ENCODE measurements at regions not wholly inside any gene's neighbourhood (a gene's known extent, or its start where the extent isn't known, plus 50 kb on each side); places are given as distances from the start of the nearest gene placed in this dataset.

DNA sequence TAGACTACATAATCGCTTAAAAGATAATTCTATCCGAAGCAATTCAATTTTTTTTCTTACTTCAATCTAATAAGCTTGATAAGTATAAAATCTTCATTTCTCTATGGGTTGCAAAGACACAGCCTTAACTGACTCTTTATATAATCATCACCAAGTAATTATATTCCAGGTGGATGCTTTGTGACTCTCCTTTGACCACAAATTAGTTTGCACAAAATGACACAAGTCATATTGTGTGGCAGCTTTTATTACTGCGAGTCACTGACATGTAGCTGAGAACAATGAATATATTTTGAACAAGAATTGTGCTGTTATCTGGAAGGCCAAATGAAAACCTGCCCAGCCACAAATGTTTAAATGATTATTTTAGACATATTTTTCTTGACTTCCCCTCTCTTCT is 1727.8 kb downstream of the ARAP2 start:
- ATAC-seq (ENCODE audit: low FRiP score) = no peak

DNA sequence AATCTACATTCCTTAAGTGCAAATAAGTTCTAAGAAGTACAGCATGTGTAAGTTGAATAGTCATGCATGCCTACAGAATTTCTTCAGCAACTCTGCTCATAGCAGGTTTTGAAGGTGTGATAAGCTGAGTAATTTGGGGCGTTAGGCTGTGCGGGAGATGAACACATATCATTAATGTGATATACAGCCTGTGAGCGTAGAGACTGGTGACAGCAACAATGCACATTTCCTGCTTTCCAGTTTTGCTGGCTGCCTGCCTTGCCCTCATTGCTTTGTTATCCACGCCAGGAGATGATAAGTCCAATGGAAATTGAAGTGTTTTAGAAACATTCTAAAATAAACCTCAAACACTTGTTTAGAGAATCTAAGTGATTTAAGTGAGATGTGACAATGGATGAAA is 1709.4 kb downstream of the ARAP2 start:
- no peak for ATAC-seq (ENCODE audit: low FRiP score)
- TF ChIP-seq, protein P1, sequence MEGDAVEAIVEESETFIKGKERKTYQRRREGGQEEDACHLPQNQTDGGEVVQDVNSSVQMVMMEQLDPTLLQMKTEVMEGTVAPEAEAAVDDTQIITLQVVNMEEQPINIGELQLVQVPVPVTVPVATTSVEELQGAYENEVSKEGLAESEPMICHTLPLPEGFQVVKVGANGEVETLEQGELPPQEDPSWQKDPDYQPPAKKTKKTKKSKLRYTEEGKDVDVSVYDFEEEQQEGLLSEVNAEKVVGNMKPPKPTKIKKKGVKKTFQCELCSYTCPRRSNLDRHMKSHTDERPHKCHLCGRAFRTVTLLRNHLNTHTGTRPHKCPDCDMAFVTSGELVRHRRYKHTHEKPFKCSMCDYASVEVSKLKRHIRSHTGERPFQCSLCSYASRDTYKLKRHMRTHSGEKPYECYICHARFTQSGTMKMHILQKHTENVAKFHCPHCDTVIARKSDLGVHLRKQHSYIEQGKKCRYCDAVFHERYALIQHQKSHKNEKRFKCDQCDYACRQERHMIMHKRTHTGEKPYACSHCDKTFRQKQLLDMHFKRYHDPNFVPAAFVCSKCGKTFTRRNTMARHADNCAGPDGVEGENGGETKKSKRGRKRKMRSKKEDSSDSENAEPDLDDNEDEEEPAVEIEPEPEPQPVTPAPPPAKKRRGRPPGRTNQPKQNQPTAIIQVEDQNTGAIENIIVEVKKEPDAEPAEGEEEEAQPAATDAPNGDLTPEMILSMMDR (IDR thresholded peaks at IDR 0.05) = no peak

More for the DNA sequence above, 1727.8 kb downstream of the ARAP2 start:
- DNase-seq (ENCODE audit: low spot score) = no peak
- TF ChIP-seq, protein P1 (IDR thresholded peaks at IDR 0.05) = no peak

DNA sequence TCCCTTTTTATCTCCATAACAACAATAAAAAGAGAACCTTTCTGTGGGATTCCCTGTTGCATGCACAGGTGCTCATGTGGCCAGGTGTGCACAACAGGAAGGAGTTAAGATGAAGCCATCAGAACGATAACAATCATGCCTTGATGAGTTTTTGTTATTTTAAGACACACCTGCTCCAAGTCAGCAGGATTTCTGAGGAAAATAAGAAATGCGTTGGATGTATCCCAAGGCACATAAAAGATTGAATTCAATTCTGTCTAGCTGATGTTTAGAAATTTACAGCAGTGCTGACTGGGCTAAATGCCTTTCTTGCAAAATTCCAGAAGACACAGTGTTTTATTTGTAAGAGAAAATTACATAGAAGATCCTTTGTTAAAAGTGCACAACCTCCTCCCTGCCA is 1678.2 kb downstream of the ARAP2 start:
- ATAC-seq (ENCODE audit: low FRiP score) (no peak), DNase-seq (ENCODE audit: low spot score) (no peak)
- TF ChIP-seq, protein P1 (IDR thresholded peaks at IDR 0.05) = no peak

More for the DNA sequence above, 1709.4 kb downstream of the ARAP2 start:
- no peak for DNase-seq (ENCODE audit: low spot score)

DNA sequence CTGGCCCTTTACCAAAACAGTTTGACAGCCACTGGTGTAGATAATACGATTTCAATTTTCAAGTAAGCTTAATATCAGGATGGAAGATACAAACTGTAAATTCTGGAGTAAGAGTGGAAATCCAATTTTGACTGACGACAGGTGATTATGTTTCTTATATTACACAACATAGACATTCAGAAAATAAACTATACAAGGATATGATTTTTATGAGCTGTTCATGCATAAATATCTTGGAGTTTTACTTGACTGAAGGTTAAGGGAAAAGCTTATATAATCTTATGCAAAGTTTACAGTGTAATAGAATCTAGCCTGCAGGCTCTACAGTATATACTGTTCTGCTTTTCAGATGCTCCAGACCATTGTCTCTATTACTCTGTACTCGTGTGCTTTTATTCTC is 1672.3 kb downstream of the ARAP2 start:
- DNase-seq (ENCODE audit: low spot score) = no peak
- TF ChIP-seq, protein P1 (IDR thresholded peaks at IDR 0.05) = no peak
- ATAC-seq (ENCODE audit: low FRiP score) = no peak

- TF ChIP-seq, protein P1 (IDR thresholded peaks at IDR 0.05) = no peak
- ATAC-seq (ENCODE audit: low FRiP score) (no peak), DNase-seq (ENCODE audit: low spot score) (no peak)
Observed at GRCh38 chr4:34615315-34615714, 1629.0 kb downstream of the ARAP2 start.

- no peak for DNase-seq (ENCODE audit: low spot score)
- TF ChIP-seq, protein P1 (IDR thresholded peaks at IDR 0.05) = no peak
- no peak for ATAC-seq (ENCODE audit: low FRiP score)
Observed at GRCh38 chr4:34619531-34620162, 1624.7 kb downstream of the ARAP2 start.

GRCh38 chr4:34628471-34628870 is 1615.8 kb downstream of the ARAP2 start:
- TF ChIP-seq, protein P1 (IDR thresholded peaks at IDR 0.05) = no peak
- ATAC-seq (ENCODE audit: low FRiP score) (no peak), DNase-seq (ENCODE audit: low spot score) (no peak)

Data from omental fat pad (tissue), 3 donors.